Adrenal gland (tissue), 5 donors: ENCODE measurements at regions not wholly inside any gene's neighbourhood (a gene's known extent, or its start where the extent isn't known, plus 50 kb on each side); places are given as distances from the start of the nearest gene placed in this dataset.

Experiments
- POLR2A ChIP-seq, 2 donors: fragments of 450-650 bp; IDR thresholded peaks; one replicate each; pipeline ENCODE4 v1.6.1; 2017; ENCODE audit warnings: antibody characterized with exemption in 2 of 2, mild to moderate bottlenecking in 2 of 2, moderate library complexity in 1 of 2
- TF ChIP-seq, protein P1 (sequence below), 6 experiments: fragments of 450-650 bp in 4 of 6; fragments of 200-600 bp in 2 of 6; sonication (generic) in 1 of 6; IDR thresholded peaks; 1 replicate in 5 of 6; 2 replicates in 1 of 6; pipeline versions ENCODE4 v1.5.1 to v1.8.0; 2016 to 2021; ENCODE audit warnings: antibody characterized with exemption in 6 of 6, mild to moderate bottlenecking in 2 of 6, moderate library complexity in 1 of 6
- donor health status: DM: no; HTN: no; CAD: no.

DNA sequence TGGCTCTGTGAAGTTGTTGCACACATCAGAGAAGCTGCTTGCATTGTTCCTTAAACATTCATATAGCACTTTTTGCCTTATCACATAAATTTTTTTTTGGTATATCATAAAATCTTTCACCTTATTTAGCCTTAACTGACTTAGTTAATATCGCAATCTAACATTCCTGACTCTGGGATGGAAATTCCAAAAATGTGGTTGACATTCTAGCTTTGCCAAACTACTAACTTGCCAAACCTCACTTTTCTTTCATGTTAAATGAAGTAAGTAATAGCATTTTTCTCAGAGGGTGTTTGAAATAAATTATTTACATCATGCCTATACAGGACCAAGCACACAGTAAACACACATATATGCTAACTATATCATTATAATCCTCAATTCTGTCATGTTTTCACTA, 736.9 kb upstream of the PCDH9 start:
- TF ChIP-seq, protein P1, sequence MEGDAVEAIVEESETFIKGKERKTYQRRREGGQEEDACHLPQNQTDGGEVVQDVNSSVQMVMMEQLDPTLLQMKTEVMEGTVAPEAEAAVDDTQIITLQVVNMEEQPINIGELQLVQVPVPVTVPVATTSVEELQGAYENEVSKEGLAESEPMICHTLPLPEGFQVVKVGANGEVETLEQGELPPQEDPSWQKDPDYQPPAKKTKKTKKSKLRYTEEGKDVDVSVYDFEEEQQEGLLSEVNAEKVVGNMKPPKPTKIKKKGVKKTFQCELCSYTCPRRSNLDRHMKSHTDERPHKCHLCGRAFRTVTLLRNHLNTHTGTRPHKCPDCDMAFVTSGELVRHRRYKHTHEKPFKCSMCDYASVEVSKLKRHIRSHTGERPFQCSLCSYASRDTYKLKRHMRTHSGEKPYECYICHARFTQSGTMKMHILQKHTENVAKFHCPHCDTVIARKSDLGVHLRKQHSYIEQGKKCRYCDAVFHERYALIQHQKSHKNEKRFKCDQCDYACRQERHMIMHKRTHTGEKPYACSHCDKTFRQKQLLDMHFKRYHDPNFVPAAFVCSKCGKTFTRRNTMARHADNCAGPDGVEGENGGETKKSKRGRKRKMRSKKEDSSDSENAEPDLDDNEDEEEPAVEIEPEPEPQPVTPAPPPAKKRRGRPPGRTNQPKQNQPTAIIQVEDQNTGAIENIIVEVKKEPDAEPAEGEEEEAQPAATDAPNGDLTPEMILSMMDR (IDR thresholded peaks at IDR 0.05), result no peak
- no peak for TF ChIP-seq POLR2A (IDR thresholded peaks at IDR 0.05)
